Fibroblast of peridontal ligament (primary cell): ENCODE measurements at regions not wholly inside any gene's neighbourhood (a gene's known extent, or its start where the extent isn't known, plus 50 kb on each side); places are given as distances from the start of the nearest gene placed in this dataset.
"Not testable (repeated sequence)": the region's sequence is repeated elsewhere in the genome, so short reads cannot be mapped to it uniquely, and the experiment has no call there.

Experiments
- DNase-seq: peaks from one replicate; pipeline ENCODE4 v3.0.0-alpha.2; 2010; ENCODE audit errors: extremely low read depth

DNA sequence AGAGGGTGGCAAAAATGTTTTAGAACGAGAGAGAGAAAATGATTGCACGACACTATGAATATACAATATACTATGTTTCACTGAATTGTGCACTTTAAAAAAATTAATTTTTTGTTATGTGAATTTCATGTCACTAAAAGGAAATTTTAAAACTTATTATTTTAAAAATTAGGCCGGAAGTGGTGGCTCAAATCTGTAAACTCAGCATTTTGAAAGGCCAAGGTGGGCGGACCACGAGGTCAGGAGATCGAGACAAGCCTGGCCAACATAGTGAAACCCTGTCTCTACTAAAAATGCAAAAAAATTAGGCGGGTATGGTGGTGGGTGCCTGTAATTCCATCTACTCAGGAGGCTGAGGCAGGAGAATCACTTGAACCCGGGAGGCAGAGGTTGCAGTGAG lies 642.5 kb downstream of the XPNPEP1 start:
- DNase-seq: no peak

- DNase-seq: no peak
Observed at GRCh38 chr10:109277456-109277855, 645.9 kb downstream of the XPNPEP1 start.

GRCh38 chr10:109275960-109276359 lies 647.4 kb downstream of the XPNPEP1 start:
- peak; percentile 37 for DNase-seq

- DNase-seq: no peak
Observed at GRCh38 chr10:109274681-109275080, 648.6 kb downstream of the XPNPEP1 start.

DNA sequence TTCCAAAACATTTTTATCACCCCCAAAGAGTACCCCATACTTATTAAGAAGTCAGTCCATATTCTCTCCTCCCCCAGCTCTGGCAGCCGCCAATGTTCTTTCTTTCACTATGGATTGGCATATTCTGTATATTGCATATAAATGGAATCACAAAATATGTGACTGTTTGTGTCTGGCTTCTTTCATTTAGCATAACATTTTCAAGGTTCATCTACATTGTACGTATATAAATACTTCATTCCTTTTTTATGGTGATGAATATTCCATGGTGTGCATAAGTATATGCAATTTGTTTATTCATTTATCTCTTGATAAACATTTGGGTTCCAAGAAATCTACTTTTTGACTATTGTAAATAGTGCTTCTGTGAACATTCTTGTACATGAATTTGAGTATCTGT lies 653.1 kb downstream of the XPNPEP1 start:
- DNase-seq: no peak

GRCh38 chr10:109264004-109264403 lies 659.3 kb downstream of the XPNPEP1 start:
- no peak for DNase-seq

DNA sequence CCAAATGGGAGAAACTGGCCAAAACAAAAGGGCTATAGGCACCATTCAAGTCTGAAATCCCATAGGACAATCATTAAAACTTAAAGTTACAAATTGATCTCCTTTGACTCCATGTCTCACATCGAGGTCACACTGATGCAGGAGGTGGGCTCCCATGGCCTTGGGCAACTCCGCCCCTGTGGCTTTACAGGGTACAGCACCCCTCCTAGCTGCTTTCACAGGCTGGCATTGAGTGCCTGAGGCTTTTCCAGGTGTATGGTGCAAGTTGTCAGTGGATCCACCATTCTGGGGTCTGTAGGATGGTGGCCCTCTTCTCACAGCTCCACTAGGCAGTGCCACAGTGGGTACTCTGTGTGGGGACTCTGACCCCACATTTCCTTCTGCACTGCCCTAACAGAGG lies 662.1 kb downstream of the XPNPEP1 start:
- no peak for DNase-seq

- DNase-seq: peak; percentile 31
Observed at GRCh38 chr10:109259293-109259692, 664.0 kb downstream of the XPNPEP1 start.

DNA sequence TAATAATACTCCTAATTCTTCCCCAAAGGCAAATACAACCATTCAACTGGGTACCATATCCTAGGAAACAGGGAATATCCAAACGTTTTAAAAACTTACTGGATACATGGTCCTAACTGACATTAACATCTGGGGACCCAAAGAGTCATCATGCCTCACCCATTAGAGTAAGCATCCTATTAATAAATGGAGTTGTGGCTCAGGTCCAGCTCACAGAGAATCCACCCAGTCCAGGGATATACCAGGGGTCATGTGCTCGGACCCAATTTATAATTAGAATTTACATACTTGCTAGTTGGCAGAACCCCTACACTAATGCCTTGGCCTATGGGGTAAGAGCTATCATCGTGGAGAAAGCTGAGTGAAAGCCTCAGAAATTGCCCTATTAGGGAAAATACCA lies 670.0 kb downstream of the XPNPEP1 start:
- no peak for DNase-seq

DNA sequence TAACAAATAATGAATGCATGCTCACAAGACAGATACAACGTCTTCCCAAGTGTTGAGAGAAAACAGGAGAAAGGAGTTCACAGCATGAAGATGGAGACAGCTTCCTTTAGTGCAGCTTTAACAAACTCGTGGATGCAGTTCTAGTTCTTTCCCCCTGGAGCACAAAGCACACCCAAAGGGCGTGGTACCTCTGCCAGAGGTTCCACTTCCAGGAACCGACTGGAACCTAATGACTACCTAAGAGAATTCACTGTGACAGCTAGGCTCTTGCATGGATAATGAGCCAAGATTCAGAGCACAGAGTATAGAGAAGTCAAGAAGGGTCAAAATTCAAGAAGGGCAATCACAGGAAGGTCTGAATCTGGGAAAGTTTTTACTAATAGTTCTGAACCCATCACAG lies 673.2 kb downstream of the XPNPEP1 start:
- no peak for DNase-seq

GRCh38 chr10:109247814-109248213 lies 675.5 kb downstream of the XPNPEP1 start:
- DNase-seq: no peak

- no peak for DNase-seq
Observed at GRCh38 chr10:109245821-109246220, 677.5 kb downstream of the XPNPEP1 start.

DNA sequence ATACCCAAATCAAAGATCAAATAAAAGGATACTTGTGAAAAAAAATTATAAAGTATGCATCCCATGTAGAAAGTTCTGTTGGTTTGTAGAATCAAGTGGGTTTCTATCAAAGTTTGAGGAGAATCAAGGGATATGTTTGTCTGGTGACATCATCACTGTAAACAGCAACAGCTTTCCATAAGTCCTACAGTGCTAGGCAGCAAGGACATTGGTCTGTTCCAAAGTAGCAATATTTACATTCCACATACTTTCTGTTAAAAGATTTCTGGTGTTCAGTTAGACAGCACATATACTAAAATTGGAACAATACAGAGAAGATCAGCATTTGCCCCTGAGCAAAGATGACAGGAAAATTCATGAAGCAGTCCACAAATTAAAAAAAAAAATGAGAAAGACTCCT lies 683.9 kb downstream of the XPNPEP1 start:
- peak; percentile 22 for DNase-seq

DNA sequence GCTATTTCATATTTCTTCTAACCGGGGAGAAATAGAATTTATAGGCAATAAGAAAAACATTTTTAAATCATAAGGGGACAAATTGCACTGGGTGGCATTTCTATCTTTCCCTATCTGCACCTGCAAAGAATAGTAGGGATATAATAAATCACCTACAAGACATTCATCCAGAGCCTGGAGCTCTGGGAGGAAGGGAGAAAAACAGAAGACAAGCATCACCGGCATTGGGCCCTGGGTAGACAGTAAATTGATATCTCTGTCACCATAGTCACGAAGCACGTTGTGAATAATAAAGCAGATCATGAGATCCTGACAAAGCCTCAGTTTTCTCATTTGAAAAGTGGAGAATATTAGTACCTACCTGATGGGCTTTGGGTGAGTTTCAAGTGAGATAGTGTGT lies 685.6 kb downstream of the XPNPEP1 start:
- DNase-seq: no peak

- peak; percentile 25 for DNase-seq
Observed at GRCh38 chr10:109237050-109237449, 686.3 kb downstream of the XPNPEP1 start.

DNA sequence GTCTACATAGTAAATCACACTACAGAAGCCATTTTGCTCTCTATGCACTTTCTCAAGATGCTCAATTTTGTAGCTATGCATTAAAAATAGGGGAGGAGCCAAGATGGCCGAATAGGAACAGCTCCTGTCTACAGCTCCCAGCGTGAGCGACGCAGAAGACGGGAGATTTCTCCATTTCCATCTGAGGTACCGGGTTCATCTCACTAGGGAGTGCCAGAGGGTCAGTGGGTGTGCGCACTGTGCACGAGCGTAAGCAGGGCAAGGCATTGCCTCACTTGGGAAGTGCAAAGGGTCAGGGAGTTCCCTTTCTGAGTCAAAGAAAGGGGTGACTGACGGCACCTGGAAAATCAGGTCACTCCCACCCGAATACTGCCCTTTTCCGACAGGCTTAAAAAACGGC lies 699.8 kb downstream of the XPNPEP1 start:
- DNase-seq: not testable (repeated sequence)

DNA sequence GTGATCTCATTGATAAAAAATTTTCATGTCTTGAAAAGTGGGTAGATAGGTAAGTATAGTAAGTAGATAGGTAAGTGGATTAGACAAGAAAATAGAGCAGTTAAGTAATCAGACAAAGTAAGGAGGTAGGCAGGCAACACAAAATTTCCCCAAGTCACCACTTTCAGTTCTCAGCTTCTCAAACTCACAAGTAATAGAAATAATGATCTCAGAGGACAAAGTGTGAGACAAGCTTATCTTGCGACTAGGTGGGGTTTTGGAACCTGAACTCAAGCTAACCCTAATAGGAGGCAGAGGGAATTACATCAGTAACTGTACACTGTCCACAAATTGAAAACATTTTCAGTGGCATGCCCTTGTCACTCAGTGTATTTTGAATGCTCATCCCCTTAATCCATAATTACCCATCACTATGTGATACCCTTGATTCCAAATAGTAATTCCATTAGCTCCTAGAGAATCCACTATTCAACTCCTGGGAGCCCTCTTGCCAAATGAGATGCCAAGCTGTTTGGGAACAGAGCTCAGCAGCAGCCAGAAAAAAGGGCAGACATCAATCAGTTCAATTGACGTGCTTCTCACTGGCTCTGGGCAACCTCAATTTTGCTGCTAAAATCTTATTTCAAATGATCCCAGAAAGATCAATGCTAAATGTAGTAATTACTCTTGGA lies 703.2 kb downstream of the XPNPEP1 start:
- no peak for DNase-seq

DNA sequence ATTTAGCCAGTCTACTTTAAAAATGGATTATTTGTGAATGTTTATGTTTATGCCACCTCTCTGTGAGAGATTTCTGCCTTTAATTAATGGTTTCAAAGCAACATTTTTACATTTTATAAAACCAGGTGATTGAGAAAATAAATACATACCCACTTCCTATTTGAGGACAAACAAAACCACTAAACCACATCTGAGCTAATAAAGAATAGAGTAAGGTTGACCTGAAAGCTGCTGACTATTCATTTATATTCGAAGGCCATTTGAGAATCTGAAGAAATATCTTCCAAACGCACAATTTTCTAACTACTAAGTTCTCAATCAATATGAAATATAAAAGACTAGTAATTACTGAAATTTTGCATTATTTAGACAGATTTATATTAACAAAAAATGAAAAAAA lies 705.1 kb downstream of the XPNPEP1 start:
- DNase-seq: no peak

GRCh38 chr10:109215291-109216075 lies 707.8 kb downstream of the XPNPEP1 start:
- DNase-seq: no peak

DNA sequence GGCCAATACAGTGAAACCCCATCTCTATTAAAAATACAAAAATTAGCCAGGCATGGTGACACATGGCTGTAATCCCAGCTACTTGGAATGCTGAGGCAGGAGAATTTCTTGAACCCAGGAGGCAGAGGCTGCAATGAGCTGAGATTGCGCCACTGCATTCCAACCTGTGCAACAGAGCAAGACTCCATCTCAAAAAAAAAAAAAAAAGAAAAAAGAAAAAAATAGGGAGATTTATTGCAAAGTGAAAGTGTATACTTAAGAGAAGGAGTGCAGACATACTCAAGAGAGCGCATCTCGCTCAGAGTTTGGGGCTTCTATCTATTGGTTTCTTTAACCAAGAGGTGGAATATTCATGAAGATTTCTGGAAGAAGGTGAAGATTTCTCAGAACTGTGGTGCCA lies 708.4 kb downstream of the XPNPEP1 start:
- not testable (repeated sequence) for DNase-seq

DNA sequence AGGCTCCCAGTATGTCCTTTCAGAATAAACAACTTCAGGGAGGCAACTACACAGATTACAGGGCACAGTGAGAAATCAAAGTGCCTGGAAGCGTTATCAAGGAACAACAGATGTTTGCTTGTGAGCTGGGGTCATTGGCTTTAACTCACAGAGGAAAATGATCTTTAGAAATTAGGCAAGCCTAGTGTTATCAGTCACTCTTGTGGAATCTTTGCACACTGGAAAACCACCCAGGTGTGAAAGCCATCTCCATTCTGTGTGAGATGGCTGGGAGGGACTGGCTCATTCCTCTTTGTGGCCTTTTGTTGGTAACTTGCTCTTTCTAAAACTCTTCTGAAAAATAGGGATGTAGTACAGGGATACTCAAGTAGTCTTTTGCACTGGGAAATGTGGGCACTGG lies 716.0 kb downstream of the XPNPEP1 start:
- no peak for DNase-seq

GRCh38 chr10:109205929-109206585 lies 717.3 kb downstream of the XPNPEP1 start:
- peak; percentile 80 for DNase-seq
